CD4-positive, alpha-beta memory T cell (primary cell): ENCODE measurements at regions not wholly inside any gene's neighbourhood (a gene's known extent, or its start where the extent isn't known, plus 50 kb on each side); places are given as distances from the start of the nearest gene placed in this dataset.

Experiments
- CTCF ChIA-PET: fragments of 350-600 bp; sonication (Branson Sonifier 250); formaldehyde crosslinking; loops from one replicate; lab custom pipeline; 2021; ENCODE audit warnings: inconsistent platforms; ENCODE audit not compliant: partially characterized antibody; lab: Charles Lee
- POLR2A ChIA-PET: fragments of 350-600 bp; sonication (Branson Sonifier 250); formaldehyde crosslinking; loops from one replicate; lab custom pipeline; 2021; ENCODE audit not compliant: partially characterized antibody; lab: Charles Lee
- DNase-seq, 5 donors: peaks; one replicate each; pipeline versions ENCODE4 v3.0.0 to v3.0.0-alpha.2; 2020 to 2022; ENCODE audit warnings: mixed read lengths in 1 of 5
- H3K27ac ChIP-seq: one replicate; pipeline ENCODE4 v1.7.0; 2013; ENCODE audit warnings: low read depth, low read length
- H3K27me3 ChIP-seq: 2 replicates; pipeline ENCODE4 v1.7.0; 2013; ENCODE audit warnings: mild to moderate bottlenecking, low read length, moderate library complexity; ENCODE audit not compliant: insufficient read depth
- H3K36me3 ChIP-seq: 2 replicates; pipeline ENCODE4 v1.7.0; 2013; ENCODE audit warnings: mild to moderate bottlenecking, low read length, moderate library complexity; ENCODE audit not compliant: insufficient read depth
- H3K4me1 ChIP-seq: 2 replicates; pipeline ENCODE4 v1.7.0; 2013; ENCODE audit warnings: mild to moderate bottlenecking, low read length, moderate library complexity; ENCODE audit not compliant: insufficient read depth
- H3K4me3 ChIP-seq, 2 donors: one replicate each; pipeline ENCODE4 v1.7.0; 2013; ENCODE audit warnings: low read length in 2 of 2, mild to moderate bottlenecking in 1 of 2
- H3K9me3 ChIP-seq, 2 donors: one replicate each; pipeline ENCODE4 v1.7.0; 2013; ENCODE audit warnings: low read length in 2 of 2, control low read depth in 1 of 2; ENCODE audit not compliant: control insufficient read depth in 1 of 2
- H3K27ac Mint-ChIP-seq, 7 donors: one replicate each; pipeline ENCODE4 v1.8.0; 2020 to 2021; ENCODE audit warnings: mixed read lengths in 7 of 7, mild to moderate bottlenecking in 6 of 7, inconsistent platforms in 3 of 7, moderate library complexity in 3 of 7
- H3K27me3 Mint-ChIP-seq, 2 donors: one replicate each; pipeline ENCODE4 v1.8.0; 2020 to 2021; ENCODE audit warnings: mixed read lengths in 2 of 2
- H3K36me3 Mint-ChIP-seq, 2 donors: one replicate each; pipeline ENCODE4 v1.8.0; 2020 to 2021; ENCODE audit warnings: mixed read lengths in 2 of 2, inconsistent platforms in 1 of 2, mild to moderate bottlenecking in 1 of 2
- H3K4me1 Mint-ChIP-seq, 4 donors: one replicate each; pipeline ENCODE4 v1.8.0; 2020 to 2021; ENCODE audit warnings: mixed read lengths in 4 of 4, mild to moderate bottlenecking in 1 of 4
- H3K4me3 Mint-ChIP-seq, 8 donors: one replicate each; pipeline ENCODE4 v1.8.0; 2020 to 2021; ENCODE audit warnings: mixed read lengths in 8 of 8, mild to moderate bottlenecking in 7 of 8, moderate library complexity in 6 of 8, inconsistent platforms in 3 of 8
- H3K9me3 Mint-ChIP-seq, 8 donors: one replicate each; pipeline ENCODE4 v1.8.0; 2020 to 2021; ENCODE audit warnings: mixed read lengths in 8 of 8, mild to moderate bottlenecking in 5 of 8, inconsistent platforms in 3 of 8, moderate library complexity in 1 of 8
- intact Hi-C: fragments of 100-400 bp; cut with micrococcal nuclease; formaldehyde crosslinking; loops from one replicate; pipeline ENCODE4 v1.15.1; 2023

DNA sequence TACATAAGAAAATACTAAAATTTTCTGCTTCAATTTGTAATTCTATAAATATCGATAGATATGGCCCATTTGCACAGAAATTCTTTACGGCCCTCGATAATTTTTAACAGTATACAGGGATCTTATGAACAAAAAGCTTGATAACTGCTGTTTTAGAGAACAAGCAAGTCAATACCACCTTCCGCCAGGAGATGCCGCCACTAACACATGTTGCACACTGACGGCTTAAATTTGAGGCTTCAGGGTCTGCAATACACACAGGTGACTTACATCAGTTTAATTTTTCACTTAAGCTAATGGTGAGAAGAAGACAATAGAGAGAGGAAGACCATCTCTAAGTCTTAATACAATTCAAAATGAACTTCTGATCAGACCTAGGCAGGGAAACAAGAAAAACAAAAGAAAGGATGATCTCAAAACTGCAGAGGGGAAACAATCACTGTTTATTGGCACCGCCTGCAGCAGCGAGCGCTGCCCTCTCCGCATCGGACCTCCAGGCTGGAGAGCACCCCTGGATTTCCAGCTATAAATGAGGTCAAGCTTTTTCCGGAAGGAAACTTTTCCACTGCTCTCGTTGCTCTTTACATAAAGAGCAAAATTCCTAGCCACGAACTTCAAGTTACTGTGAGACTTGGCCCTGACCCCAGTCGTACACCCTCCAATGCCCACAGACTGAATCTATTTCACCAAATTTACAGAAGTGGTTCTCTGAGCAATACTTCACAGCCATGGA, 53.9 kb downstream of the OTOR start:
- no peaks in the 10 kb centered on the region for H3K36me3 Mint-ChIP-seq
- H3K27me3 Mint-ChIP-seq: peaks cover 32 to 37% of the 10 kb centered on the region in 2 donors
- H3K27ac Mint-ChIP-seq: no peak overlapping the region
- Histone ChIP-seq H3K27me3 (no peaks in the 10 kb centered on the region), H3K27ac (no peak overlapping the region), H3K4me3 (no peak overlapping the region), H3K9me3 (no peaks in the 10 kb centered on the region), H3K36me3 (no peaks in the 10 kb centered on the region), H3K4me1 (no peaks in the 10 kb centered on the region)
- peak; percentile 20 to 45 (median 32) for DNase-seq
- peaks cover 0 to 1% (median 0%) of the 10 kb centered on the region in 4 donors for H3K4me1 Mint-ChIP-seq
- peaks cover 0 to 3% (median 0%) of the 10 kb centered on the region in 8 donors for H3K9me3 Mint-ChIP-seq
- CTCF ChIA-PET: interaction anchor here (0.6 to 9.6 kb wide), 10 partner anchors 9 to 255 kb away, joined by 3 to 74 read pairs (median 4); no protein-coding TSS in a partner anchor
- H3K4me3 Mint-ChIP-seq: no peak overlapping the region
- intact Hi-C loops: loop anchor here (5.0 kb wide), 1 partner anchor 1095 kb away; no protein-coding TSS in a partner anchor
- POLR2A ChIA-PET: no interaction called here

DNA sequence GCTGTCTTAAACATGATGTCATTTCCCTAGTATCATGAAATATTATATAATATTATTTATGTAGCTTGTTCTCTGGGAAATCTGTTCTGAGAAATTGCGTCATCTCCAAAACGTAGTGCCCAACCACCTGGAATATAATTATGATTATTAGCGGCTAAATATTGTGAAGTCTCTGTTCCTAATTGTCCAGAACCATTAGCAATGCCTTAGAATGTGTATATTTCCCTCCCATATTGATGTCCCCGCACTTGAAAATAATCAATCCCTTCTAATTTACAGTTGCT, 54.4 kb downstream of the OTOR start:
- no peak overlapping the region for H3K27ac ChIP-seq
- H3K36me3 Mint-ChIP-seq: no peaks in the 10 kb centered on the region
- no peaks in the 10 kb centered on the region for H3K4me1 ChIP-seq
- no peak overlapping the region for H3K4me3 ChIP-seq
- no peak for DNase-seq
- peaks cover 0 to 3% (median 0%) of the 10 kb centered on the region in 8 donors for H3K9me3 Mint-ChIP-seq
- no peak overlapping the region for H3K4me3 Mint-ChIP-seq
- POLR2A ChIA-PET: no interaction called here
- CTCF ChIA-PET: interaction anchor here (0.6 to 9.6 kb wide), 7 partner anchors 9 to 43 kb away, joined by 3 to 74 read pairs (median 6); no protein-coding TSS in a partner anchor
- H3K36me3 ChIP-seq: no peaks in the 10 kb centered on the region
- H3K4me1 Mint-ChIP-seq: peaks cover 0 to 1% (median 0%) of the 10 kb centered on the region in 4 donors
- H3K27me3 Mint-ChIP-seq: peaks cover 34 to 36% of the 10 kb centered on the region in 2 donors
- intact Hi-C loops: loop anchor here (5.0 kb wide), 1 partner anchor 1095 kb away; no protein-coding TSS in a partner anchor
- H3K27me3 ChIP-seq: no peaks in the 10 kb centered on the region
- no peak overlapping the region for H3K27ac Mint-ChIP-seq
- H3K9me3 ChIP-seq: no peaks in the 10 kb centered on the region

DNA sequence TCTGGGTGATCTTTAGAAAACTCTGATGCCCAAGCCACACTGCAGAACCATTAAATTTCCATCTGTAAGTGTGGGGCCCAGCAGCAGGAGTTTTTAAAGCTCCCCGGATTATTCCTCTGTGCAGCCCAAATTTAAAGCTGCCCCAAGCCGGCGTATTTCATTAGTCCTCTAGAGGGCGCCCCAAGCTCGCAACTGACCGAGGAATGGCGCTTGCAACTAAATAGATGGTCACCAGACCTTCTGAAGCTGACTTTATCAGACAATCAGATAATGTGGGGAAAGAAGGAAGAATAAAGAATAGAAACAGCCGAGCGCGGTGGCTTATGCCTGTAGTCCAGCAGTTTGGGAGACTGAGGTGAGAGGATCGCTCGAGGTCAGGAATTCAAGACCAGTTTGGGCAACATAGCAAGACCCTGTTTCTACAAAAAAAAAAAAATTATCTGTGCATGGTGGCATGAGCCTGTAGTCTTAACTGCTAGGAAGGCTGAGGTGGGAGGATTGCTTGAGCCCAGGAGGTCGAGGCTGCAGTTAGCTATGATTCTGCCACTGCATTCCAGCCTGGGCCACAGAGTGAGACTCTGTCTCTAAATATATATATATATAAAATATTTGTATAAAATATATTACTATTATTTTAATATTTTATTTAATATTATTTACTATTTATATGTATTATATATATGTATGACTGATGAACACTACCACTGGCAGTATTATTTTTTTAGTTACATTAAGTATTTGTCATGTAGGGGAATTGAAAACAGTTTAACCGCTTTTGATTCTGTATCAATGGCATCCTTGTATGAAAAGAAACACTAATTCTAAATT, 56.0 kb downstream of the OTOR start:
- H3K36me3 Mint-ChIP-seq: no peaks in the 10 kb centered on the region
- DNase-seq: peak in 4 of 5 donors; percentile 6 to 25 (median 10)

DNA sequence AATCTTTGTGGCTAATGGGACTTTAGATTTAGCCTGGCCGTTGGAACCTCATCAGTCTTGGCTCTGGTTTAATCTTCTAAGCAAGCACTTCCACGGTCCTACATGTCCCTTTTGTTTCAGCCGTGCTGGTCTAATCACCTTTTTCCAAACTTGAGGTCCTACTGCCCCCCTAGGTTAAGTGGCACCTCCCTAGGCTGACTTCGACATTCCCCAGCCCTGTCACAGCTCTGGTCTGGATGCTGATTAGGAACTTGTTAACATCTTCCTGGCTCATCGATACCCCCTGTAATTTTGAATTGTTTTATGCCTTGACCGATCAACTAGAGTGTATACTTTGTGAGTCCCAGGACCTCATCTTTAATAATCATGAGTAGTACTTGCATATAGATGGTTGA, 56.6 kb downstream of the OTOR start:
- no peak overlapping the region for H3K4me3 Mint-ChIP-seq
- POLR2A ChIA-PET: no interaction called here
- peaks cover 0 to 3% (median 0%) of the 10 kb centered on the region in 8 donors for H3K9me3 Mint-ChIP-seq
- intact Hi-C loops: loop anchor here (5.0 kb wide), 1 partner anchor 1093 kb away; no protein-coding TSS in a partner anchor
- H3K27me3 Mint-ChIP-seq: peaks cover 39% of the 10 kb centered on the region in 2 donors
- DNase-seq: no peak
- no peaks in the 10 kb centered on the region for H3K36me3 Mint-ChIP-seq
- H3K4me1 Mint-ChIP-seq: peaks cover 0 to 1% (median 0%) of the 10 kb centered on the region in 4 donors
- no peak overlapping the region for H3K4me3 ChIP-seq
- no peaks in the 10 kb centered on the region for H3K4me1 ChIP-seq
- no peaks in the 10 kb centered on the region for H3K9me3 ChIP-seq
- no peaks in the 10 kb centered on the region for H3K27me3 ChIP-seq
- CTCF ChIA-PET: interaction anchor here (1.0 to 9.6 kb wide), 4 partner anchors 9 to 627 kb away, joined by 4 to 74 read pairs (median 16); no protein-coding TSS in a partner anchor
- no peaks in the 10 kb centered on the region for H3K36me3 ChIP-seq
- H3K27ac ChIP-seq: no peak overlapping the region
- H3K27ac Mint-ChIP-seq: no peak overlapping the region

More for the DNA sequence above, 56.0 kb downstream of the OTOR start:
- Mint-ChIP-seq H3K9me3 (peaks cover 0 to 3% (median 0%) of the 10 kb centered on the region in 8 donors), H3K4me3 (peak overlapping the region in 1 of 8 donors; percentile 33), H3K27me3 (peaks cover 35 to 37% of the 10 kb centered on the region in 2 donors), H3K4me1 (peaks cover 0 to 1% (median 0%) of the 10 kb centered on the region in 4 donors), H3K27ac (no peak overlapping the region)
- Histone ChIP-seq H3K4me3 (no peak overlapping the region), H3K36me3 (no peaks in the 10 kb centered on the region), H3K27me3 (no peaks in the 10 kb centered on the region), H3K4me1 (no peaks in the 10 kb centered on the region), H3K9me3 (no peaks in the 10 kb centered on the region), H3K27ac (no peak overlapping the region)
- CTCF ChIA-PET: interaction anchor here (0.6 to 9.6 kb wide), 8 partner anchors 9 to 628 kb away, joined by 3 to 74 read pairs (median 4); no protein-coding TSS in a partner anchor
- intact Hi-C loops: loop anchor here (5.0 kb wide), 1 partner anchor 1093 kb away; no protein-coding TSS in a partner anchor
- POLR2A ChIA-PET: no interaction called here

DNA sequence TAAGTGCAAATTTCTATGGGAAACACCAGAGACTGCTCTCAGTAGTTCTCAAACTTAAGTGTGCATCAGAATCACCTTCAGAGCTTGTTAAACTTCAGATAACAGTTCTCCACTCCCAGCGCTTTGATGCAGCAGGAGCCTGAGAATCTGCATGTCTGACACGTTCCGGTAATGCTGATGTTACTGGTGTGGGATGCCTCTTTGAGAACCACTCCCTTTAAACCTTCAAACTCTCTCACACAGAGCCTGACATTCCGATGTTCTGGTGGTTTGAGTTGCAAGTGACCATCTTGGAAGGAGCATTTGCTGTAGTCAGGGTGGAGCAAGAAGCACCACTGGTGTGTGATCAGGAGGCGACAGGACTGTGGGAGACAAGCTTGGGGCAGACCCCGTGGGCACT, 57.9 kb downstream of the OTOR start:
- Histone ChIP-seq H3K4me3 (no peak overlapping the region), H3K36me3 (no peaks in the 10 kb centered on the region), H3K27me3 (no peaks in the 10 kb centered on the region), H3K27ac (no peak overlapping the region), H3K4me1 (no peaks in the 10 kb centered on the region), H3K9me3 (no peaks in the 10 kb centered on the region)
- no peak for DNase-seq
- no peak overlapping the region for H3K27ac Mint-ChIP-seq
- CTCF ChIA-PET: interaction anchor here (1.0 to 9.6 kb wide), 2 partner anchors 8 to 14 kb away, joined by 3 to 74 read pairs; no protein-coding TSS in a partner anchor
- no peaks in the 10 kb centered on the region for H3K36me3 Mint-ChIP-seq
- no peak overlapping the region for H3K4me3 Mint-ChIP-seq
- peaks cover 34 to 39% of the 10 kb centered on the region in 2 donors for H3K27me3 Mint-ChIP-seq
- POLR2A ChIA-PET: no interaction called here
- H3K9me3 Mint-ChIP-seq: peaks cover 0 to 3% (median 0%) of the 10 kb centered on the region in 8 donors
- H3K4me1 Mint-ChIP-seq: peaks cover 0 to 1% (median 0%) of the 10 kb centered on the region in 4 donors
- intact Hi-C loops: no loop called here

DNA sequence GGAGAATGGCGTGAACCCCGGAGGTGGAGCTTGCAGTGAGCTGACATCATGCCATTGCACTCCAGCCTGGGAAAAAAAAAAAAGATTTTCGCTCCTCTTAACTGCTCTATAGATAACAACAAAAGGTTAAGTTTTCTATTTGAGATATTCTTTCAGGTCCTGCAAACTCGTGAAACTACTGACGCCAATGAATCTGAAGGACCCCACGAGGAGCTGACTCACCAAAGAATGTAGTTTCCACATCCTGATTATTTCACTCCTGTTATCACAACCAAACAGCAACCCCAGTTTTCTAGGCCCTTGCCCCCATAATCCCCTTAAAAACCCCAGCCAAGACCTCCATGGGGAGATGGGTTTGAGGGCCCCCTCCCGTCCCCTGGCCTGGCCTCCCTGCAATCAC, 58.7 kb downstream of the OTOR start:
- ChIA-PET CTCF (interaction anchor here (1.0 to 9.6 kb wide), 2 partner anchors 9 to 14 kb away, joined by 3 to 74 read pairs; no protein-coding TSS in a partner anchor), POLR2A (no interaction called here)
- Mint-ChIP-seq H3K9me3 (peaks cover 0 to 3% (median 0%) of the 10 kb centered on the region in 8 donors), H3K27ac (no peak overlapping the region), H3K4me3 (no peak overlapping the region), H3K36me3 (no peaks in the 10 kb centered on the region), H3K27me3 (peaks cover 33 to 40% of the 10 kb centered on the region in 2 donors), H3K4me1 (peaks cover 0 to 1% (median 0%) of the 10 kb centered on the region in 4 donors)
- no peak for DNase-seq
- no peaks in the 10 kb centered on the region for H3K9me3 ChIP-seq
- H3K4me3 ChIP-seq: no peak overlapping the region
- H3K4me1 ChIP-seq: no peaks in the 10 kb centered on the region
- H3K27ac ChIP-seq: no peak overlapping the region
- H3K27me3 ChIP-seq: no peaks in the 10 kb centered on the region
- no peaks in the 10 kb centered on the region for H3K36me3 ChIP-seq
- intact Hi-C loops: no loop called here
